SK-N-MC (cell line): ENCODE measurements at regions not wholly inside any gene's neighbourhood (a gene's known extent, or its start where the extent isn't known, plus 50 kb on each side); places are given as distances from the start of the nearest gene placed in this dataset.

Experiments
- EZH2 ChIP-seq: fragments of 200-600 bp; sonication (generic); IDR thresholded peaks from one replicate; pipeline ENCODE4 v1.6.1; 2017; ENCODE audit warnings: antibody characterized with exemption
- FOXP2 ChIP-seq: optimal IDR thresholded peaks from 2 replicates; pipeline ENCODE3; 2011; ENCODE audit warnings: mild to moderate bottlenecking, moderate library complexity; ENCODE audit not compliant: insufficient read depth; ENCODE audit errors: extremely low read length, control extremely low read depth
- POLR2AphosphoS5 ChIP-seq: IDR thresholded peaks from 2 replicates; pipeline ENCODE4 v1.6.1; 2012; ENCODE audit warnings: mild to moderate bottlenecking, low read depth, low read length, borderline replicate concordance

GRCh38 chr2:16452123-16452522, 213.5 kb downstream of the CYRIA start:
- TF ChIP-seq EZH2 = no peak
- TF ChIP-seq POLR2AphosphoS5 = no peak
- TF ChIP-seq FOXP2 = no peak
